Activated CD4-positive, alpha-beta T cell treated with anti-CD3 and anti-CD28 coated beads for 1 hour (primary cell): ENCODE measurements at regions not wholly inside any gene's neighbourhood (a gene's known extent, or its start where the extent isn't known, plus 50 kb on each side); places are given as distances from the start of the nearest gene placed in this dataset.
"Not testable (repeated sequence)": the region's sequence is repeated elsewhere in the genome, so short reads cannot be mapped to it uniquely, and the experiment has no call there.

Experiments
- DNase-seq: peaks from one replicate; pipeline ENCODE4 v3.0.0-alpha.2; 2020

DNA sequence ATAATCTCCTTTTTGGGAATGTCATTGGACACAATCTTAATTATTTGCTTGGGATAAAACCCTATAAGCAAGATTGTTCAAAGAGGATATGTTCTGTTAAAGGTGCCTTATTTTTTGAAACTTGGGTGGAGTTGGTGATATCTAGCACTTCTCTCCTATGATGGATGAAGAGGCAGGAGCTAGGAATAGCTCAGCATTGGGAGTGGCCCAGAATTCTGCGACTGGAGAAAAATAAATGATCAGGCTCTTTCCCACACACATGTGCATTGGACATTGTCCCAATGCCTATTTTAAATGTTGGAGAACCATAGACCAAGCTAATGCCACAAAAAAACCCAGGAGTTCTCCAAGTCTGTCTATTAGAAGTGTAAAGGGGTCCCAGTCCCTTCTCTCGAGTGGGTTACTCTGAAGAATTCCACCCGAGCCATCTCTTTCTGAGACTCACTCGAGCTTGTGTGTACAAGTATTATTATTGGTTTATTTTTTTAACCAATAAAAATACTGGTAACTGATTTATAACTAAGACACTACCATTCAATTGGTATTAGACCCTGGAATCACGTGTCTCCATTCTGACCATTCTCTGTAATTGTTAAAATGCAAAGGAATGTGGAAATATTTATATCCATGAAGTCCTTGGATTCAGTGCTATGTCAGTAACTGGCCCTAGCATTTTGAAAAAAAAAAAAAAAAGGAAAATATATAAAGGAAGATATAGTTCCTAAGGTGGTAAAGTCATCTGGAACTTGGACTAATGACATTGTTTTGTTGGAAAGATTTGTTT, 437.5 kb upstream of the TMEM132C start:
- no peak for DNase-seq

DNA sequence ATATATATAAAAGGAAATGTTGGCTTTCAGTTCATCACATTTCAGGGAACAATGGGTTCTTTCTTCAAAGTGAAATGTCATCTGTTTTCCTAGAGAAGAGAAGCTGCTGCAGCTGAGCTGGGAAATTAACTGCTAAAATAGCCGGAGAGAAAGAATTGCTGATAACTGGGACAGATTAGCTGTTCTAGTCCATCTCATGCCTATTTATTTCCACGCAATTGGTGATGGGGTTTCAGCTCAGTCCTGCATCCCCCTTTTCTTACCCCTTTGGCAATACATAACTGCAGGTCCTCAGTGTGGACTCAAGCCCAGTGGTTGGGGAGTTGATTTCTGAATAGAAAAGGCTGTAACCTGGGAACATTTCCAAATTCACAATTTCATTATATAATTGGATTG, 436.9 kb upstream of the TMEM132C start:
- DNase-seq: no peak

DNA sequence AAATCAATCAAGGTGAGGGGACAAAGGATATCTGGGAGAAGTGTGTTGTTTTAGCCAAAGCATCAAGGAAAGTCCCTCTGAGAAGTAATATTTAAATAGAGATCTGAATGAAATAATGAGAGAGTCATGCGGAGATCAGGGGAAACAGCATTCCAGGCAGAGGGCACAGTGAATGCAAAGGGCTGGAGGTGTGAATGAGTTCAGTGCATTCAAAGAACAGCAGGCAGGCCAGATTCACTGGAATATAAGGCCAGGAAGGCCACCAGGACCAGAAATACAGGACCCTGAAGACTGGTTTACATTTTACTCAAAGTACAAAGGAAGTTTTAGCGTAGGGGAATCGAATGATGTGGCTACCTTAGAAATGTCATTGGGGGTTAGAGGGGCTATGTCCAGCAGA, 436.2 kb upstream of the TMEM132C start:
- DNase-seq: no peak

DNA sequence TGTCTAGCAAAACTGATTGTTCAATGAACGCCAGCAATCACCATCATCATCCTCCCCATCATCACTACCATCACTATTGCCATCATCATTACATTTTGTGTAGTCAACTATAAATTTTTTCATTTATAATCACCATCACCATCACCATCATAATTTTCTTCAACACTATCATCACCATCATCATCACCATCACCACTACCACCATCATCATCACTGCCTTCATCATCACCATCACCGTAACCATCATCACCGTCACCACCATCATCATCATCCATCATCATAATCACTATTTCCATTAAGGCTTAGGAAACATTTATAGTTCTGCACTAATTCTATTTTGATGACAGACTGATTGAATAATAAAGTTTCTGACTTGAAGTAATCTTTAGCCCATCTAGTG, 434.8 kb upstream of the TMEM132C start:
- DNase-seq: no peak

DNA sequence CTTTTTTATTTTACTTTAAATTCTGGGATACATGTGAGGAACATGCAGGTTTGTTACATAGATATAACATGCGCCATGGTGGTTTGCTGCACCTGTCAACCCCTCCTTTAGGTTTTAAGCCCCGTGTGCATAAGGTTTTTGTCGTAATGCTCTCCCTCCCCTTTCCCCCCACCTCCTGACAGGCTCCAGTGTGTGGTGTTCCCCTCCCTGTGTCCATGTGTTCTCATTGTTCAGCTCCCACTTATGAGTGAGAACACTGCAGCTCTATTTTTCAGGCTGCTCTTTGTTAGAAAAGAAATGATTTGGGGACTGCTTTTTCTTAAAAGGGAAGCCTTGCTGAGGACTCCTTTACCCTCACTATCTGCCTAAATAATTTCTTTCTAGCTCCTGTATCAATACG, 430.2 kb upstream of the TMEM132C start:
- DNase-seq: not testable (repeated sequence)

DNA sequence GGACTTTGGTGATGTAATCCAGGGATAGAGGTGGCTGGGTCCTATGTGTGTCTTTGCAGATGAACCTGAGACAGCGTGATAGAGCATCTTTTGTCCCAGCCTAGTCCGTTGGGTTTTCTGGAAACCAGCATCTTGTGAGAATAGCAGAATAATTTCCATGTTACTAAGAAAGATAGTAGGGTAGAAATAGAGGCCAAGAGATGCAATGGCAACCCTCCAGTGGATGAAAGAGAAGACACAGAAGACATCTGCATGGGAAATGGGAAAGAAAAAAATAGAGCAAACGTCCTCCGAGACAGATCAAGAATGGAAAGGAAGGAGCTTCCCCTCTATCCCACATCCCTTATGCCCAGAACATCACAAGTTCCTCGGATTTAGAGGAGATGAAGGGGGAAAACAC, 409.3 kb upstream of the TMEM132C start:
- DNase-seq: no peak

DNA sequence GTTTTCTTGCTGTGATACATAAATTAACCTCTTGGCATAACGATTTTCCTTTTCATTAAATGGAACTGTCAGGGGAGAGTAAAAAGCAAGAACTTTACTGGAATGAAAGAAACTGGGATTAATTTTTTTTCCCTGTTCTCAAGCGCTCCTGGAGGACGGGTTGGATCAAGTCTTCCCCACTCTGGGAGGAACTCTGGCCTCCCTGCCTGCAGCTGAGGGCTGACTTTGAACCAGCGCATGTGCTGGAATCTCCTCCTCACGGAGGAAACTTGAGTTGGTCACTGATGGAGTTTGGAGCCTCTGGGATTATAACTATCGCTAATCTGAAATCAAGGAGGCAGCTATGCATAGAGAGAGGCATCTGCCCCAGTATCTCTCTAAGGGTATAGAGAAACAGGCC, 406.4 kb upstream of the TMEM132C start:
- no peak for DNase-seq

DNA sequence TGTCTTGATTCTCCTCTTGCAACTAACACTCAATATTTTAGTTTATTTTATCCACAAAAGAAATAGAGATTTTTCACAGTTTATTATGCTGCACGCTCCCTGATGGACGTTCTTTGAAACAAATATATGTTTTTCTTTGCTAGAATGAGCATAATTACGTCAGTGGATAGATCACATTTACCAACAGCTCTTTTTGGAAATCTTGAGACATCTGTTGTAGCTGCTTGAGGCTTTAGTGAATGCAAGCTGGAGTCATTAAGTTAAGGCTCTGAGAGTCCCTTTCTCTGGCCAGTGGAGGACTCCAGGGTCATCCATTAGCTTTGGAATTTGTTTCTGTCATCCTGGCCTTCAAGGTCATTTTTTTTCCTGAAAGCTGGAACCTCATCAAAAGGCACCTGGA, 405.6 kb upstream of the TMEM132C start:
- DNase-seq: no peak

DNA sequence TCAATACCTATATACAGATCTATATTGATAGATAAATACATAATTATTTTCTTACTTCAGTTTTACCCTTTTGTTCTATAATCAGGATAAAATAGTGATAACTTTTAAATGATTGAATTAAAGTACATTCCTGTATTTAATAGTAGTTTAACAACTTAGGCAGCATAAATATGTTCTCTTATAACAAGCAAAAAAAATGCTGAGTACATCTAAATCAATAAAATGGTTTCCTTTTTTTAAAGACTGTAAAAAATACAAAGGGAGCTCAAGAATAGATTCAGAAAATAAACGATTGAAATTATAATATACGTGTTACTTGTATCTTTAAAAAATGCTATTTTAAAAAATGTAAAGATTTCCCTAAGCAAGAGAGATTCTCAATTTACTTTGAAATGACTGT, 393.7 kb upstream of the TMEM132C start:
- DNase-seq: no peak

DNA sequence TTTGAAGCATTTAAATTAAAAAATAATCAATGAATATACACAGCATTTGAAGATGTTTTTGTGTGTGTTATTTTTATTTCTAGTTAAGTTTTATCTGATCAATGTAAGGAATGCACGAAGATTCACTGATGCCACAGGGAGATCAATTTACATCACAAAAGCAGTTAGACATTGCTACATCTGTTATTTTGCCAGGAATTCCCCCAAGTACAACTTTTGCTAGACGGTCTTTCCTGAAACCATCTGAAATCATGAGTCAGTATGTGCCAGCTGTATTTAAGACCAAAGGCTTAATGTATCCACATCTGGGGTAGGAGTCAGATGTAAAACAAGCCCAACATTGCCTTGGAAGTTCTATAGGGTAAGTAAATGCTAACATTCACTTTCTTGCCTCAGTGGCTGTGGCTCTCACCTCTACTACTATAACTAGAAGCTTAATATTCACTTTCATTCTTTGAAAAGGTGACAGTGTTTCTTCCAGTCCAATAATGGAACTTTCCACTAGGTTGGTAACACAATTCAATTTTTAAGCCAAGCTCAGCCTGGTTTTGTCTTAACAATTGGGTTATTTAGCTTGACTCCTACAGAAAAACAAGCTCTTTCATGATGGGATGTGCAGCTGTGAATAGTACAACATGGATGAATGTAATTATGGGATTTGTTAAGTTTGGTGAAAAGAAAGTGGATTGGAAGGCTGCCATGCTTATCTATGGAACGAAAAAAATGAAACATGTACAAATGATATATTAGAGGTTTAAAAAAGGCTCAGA, 385.4 kb upstream of the TMEM132C start:
- no peak for DNase-seq

DNA sequence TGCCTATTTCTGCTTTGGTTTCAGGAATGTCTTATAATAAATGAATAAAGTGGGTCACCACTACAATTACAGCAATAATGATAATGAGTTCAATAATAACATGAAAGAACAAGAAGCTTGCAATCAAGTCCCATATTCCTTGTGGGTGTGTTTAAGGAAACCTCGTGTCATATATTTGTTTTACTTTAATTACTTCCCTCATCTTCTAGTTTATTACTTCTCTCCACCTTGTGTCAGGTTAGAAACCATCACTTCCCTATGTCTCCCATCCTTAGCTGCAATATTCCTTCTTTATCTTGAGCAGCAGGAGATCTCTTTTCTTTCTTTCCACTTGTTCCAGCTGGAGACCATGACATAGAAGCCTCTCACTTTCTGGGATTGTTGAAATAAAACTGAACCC, 384.0 kb upstream of the TMEM132C start:
- DNase-seq: no peak

DNA sequence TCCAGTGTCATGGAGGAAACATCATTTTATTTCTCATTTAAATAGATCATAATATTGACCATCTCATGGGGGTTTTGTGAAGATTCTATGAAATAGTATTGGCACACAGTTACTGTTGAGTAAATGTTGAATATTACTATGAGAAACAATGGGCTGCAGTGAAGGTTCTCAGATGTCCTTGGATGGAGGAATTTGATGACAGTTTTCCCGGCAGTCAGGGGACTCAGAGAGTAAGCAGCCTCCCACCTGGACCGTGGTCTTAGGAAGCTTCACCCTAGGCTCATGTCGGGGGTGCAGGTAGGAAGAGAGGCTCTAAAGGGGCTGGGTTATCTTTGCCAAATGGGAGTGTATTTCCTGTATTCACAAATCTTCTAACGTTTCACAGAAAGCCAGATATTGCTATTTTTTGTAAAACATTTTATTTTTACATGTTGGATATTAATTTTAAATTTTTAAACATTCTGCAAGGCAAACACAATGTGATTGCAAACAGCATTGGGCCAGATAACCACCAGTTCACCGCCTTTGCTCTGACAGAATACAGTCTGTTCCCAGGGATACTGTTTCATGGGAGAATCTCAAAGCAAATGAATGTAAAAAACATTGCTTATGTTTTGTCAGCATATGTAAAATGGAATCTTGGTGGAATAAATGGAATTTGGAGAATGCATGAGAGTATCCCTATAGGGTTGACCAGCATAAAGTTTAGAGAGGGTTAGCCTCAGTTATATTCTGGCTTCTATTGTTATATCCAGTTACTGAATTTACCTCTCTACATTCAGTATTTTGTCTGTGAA, 380.8 kb upstream of the TMEM132C start:
- no peak for DNase-seq

DNA sequence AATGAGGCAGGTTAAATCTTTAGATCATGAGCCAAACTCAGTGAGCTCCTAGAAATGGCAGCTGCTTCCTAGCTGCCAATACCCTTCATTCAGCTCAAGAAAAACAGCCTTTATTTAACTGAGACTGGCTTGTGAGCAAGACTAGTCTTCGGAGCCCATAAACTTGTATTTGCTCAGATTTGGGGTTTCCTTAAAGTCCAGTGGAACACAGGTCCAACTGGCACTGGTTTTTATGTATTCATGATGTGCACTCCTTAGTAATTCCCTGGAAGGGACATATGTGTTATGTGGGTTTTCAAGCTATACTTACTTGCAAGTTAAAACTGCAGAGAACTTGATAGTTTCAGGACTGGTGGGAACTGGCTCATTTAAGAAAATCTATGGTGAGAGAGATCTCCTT, 380.1 kb upstream of the TMEM132C start:
- DNase-seq: no peak

DNA sequence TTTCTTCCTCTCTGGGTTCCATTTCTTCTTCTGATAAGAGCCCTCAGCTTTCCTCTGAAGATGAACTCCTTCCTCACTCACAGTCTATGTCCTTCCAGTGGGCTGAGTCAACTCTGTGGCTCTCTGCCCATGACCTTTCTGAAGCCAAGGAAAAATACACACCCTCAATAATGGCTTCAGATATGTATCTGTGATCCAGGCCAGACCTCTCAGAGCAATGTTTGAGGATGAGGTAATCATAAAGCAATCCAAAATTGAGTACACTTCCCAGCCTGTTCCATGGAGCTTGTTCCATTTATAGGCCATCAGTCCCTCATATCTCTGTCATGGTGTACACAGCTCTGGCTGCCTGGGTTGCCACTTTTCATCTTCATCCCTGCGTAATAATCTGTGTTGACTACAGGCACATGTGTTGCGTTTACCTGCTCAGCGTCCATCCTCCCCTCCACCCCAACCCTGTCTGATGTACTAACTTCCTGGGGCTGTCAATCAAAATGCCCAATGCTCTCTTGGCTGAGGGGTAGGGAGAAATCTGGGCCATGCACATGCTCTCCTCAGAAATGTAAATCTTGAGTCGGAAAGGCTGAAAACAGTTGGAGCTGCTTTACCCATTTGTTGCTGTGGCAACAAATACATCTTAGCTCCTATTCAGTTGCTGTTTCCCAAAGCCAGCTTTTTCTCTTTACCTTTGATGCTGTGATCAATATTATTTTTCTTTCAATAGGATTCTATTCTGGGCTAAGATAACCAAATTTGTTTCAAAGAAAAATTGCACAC, 377.8 kb upstream of the TMEM132C start:
- DNase-seq: no peak

DNA sequence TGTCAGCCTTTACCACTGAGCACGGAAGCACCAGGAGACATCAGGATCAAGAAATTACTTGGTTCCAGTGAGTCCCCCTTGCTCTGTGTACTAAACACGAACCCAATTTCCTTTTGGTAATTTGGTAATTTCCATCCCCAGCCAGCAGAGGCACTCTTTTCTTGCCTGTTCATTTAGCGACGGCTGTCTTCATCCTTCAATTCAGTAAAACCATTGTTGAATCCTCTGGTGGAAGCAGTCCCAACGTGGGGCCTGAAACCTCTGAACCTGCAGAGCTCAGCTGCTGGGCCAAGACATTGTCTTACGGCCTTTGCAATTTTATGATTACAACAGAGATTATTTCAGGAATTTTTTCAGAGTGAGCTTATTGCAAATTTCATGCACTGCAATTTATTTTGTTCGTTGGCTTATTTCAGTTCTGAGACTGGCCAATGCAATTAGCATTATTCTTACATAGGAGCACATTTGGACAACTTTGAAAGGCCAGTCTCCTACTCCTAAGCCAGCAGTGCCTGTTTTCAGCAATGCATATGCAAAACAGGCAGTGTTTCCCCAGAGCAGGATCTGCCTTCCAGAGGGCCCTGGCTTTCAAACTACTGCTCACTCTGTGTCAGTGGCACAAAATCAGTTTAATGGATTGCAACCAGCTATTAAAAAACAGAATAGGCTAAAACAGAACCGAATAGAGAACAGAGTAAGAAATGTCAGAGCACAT, 372.9 kb upstream of the TMEM132C start:
- no peak for DNase-seq

DNA sequence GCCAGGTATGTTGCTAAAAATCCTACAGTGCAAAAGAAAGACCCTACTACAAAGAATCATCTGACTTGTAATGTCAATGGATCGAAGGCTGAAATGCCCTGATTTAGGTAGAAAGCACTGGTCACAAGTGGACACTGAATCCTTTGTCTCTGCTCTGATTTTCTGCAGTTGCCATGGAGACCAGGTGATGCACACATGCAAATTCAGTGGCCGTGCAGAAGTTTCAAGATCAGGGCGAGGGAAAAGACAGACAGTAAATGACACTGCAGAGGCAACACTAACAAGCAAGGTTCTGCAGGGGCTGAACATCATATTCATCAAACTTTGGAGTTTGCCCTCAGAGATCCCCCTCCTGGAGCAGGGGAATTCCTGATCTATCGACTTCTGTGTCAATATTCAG, 370.3 kb upstream of the TMEM132C start:
- no peak for DNase-seq

DNA sequence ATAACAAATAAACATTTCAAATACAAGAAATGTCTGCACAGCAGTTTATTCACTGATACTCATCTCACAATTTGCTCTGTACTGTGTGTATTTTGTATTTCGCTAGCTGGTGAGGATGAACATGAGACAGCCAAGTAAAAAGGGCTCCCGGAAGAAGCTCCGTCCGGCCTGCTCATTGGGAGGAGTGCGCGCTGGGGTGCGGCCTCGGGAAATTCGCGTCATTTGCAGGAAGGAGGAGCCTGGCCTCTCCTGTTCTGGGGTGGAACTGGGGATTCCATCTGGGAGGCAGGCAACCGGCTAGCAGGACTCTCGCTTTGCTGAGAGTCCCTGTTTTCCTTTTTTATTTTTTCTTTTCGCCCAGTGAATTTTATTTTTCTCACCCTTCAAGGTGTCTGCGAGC, 368.4 kb upstream of the TMEM132C start:
- DNase-seq: no peak

DNA sequence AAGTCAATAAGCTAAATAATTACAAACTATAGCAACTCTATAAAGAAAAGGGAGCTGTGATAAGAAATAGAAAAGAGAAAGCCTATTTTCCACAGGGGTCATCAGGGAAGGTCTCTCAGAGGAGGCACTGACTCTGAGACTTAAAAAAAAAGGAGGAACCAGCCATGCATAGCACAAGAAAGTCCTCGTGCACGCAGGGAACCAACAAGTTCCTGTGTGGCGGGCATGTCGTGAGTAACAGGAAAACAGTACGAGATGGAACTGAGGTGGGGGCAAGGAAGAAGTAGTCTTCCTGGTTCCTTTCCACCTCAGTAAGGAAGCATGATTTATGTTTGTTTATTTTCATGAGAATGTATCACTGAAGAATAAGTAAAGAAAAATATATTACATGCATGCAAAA, 367.0 kb upstream of the TMEM132C start:
- DNase-seq: no peak

DNA sequence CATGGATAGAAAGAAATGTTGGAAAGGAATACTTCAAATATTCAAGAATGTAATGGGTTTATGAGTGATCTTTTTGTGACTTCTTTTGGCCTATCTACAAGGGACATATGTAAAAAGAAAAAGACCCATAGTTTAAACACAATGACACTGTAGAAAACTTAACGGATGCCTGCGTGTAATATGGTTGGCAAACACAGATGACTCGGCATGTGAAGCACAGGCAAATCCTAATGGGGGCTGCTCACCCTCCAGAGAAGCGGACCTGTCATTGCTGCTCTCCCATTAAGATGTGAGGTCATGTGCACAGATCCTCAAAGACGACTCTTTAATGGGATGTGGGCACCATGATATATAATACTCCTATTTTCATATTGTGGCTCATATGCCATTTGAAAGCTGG, 366.6 kb upstream of the TMEM132C start:
- DNase-seq: no peak

DNA sequence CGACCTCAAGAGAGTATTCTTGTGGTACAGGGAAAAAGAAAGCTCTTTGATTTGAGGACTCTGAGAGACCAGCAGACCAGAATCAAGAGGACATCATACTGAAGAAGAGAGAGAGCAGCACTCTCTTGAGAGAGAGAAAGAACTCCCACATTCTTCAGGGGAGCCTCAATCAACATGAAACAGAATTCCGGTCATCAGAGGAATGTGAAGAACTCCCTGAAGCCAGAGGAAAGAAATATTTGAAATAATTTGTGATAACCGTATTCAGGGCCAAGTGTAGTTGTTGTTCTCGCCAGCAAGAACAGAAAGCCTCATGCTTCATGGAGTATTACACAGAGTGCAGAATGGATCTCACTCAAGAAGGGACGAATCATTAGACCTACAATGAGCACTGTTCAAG, 363.8 kb upstream of the TMEM132C start:
- no peak for DNase-seq

DNA sequence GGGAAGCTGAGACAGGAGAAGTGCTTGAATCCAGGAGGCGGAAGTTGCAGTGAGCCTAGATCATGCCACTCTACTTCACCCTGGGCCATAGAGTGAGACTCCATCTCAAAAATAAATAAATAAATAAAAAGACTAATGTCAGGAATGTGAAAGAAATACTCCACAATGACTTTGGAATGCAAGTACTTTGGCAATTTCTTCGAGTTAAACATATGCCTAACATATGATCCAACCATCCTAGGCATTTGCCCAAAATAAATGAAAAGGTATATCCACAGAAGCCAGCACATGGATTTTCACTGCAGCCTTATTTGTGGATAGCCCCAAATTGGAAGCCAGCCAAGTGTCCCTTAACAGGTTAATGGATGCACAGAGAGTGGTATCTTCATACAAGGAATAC, 357.9 kb upstream of the TMEM132C start:
- no peak for DNase-seq

DNA sequence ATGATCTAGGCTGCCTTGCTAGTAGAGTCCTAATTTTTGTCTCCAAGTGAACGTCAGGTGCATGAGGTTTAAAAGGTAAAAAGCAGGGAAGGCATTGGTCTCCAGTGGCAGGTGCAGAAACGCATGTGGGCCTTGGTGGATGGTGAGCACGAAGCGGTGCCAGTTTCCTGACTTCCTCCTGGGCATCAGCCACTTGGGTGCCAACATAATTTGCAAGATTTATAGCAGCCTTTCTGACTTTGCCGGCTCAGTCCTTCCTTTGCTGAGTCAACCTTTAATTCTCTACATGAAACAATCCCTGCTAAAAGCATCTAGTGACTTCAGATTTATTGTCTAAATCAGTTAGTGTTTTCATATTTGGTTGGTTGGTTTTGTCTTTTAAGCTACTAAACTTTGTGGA, 355.7 kb upstream of the TMEM132C start:
- no peak for DNase-seq
